K562 (cell line): ENCODE measurements at regions not wholly inside any gene's neighbourhood (a gene's known extent, or its start where the extent isn't known, plus 50 kb on each side); places are given as distances from the start of the nearest gene placed in this dataset.

Experiments
- ATAC-seq: fragments of 200-7000 bp; cut with Tn5 transposase; 3 replicates; pipeline ENCODE4 v1.9.1; 2020; ENCODE audit warnings: moderate library complexity
- BruUV-seq: library from RNA; stranded (reverse); fragments of 400-500 nt; replicated peaks from 2 replicates; lab custom pipeline; 2021; lab: Mats Ljungman, UMichigan
- CTCF ChIA-PET: fragments of 300-600 bp; formaldehyde crosslinking; extraction: SDS; loops from one replicate; lab custom pipeline; 2021; ENCODE audit warnings: low intra/inter-chr PET ratio; lab: Yijun Ruan, JAX
- POLR2A ChIA-PET: fragments of 300-600, 350-650 bp; sonication (Branson Sonifier 250); formaldehyde crosslinking; extraction: SDS; loops from one replicate; lab custom pipeline; 2021; ENCODE audit warnings: antibody characterized with exemption, inconsistent platforms; lab: Yijun Ruan, JAX
- DNase-seq, 4 experiments: peaks; one replicate each; pipeline versions ENCODE4 v3.0.0 to v3.0.0-alpha.2; 2011 to 2018; ENCODE audit warnings: low spot score in 3 of 4, mixed read lengths in 3 of 4; ENCODE audit errors: extremely low read depth in 1 of 4
- FAIRE-seq: peaks from 2 replicates; lab custom pipeline; 2011; peaks lifted over from hg19 to GRCh38; lab: Jason Lieb, UNC
- H2AFZ ChIP-seq: 2 replicates; pipeline ENCODE4 v1.6.0; 2011; ENCODE audit warnings: low read depth, low read length, control low read depth, inconsistent platforms
- H3K27ac ChIP-seq: fragments of 200-600 bp; 3 replicates; pipeline ENCODE4 v1.8.0; 2011; ENCODE audit warnings: low read depth, mild to moderate bottlenecking, control low read depth, inconsistent platforms, low read length, moderate library complexity, mixed read lengths; ENCODE audit errors: extremely low read depth
- H3K27me3 ChIP-seq, 2 experiments: fragments of 300-600 bp in 1 of 2; 2 replicates in 1 of 2; 3 replicates in 1 of 2; pipeline versions ENCODE4 v1.6.0 to v1.8.0; 2011; ENCODE audit warnings: inconsistent platforms in 2 of 2, low read length in 2 of 2, mild to moderate bottlenecking in 1 of 2, mixed read lengths in 1 of 2, moderate library complexity in 1 of 2; ENCODE audit not compliant: control insufficient read depth in 2 of 2, insufficient read depth in 2 of 2
- H3K36me3 ChIP-seq: fragments of 300-600 bp; 3 replicates; pipeline ENCODE4 v1.8.0; 2011; ENCODE audit warnings: mild to moderate bottlenecking, low read length, inconsistent platforms; ENCODE audit not compliant: control insufficient read depth, insufficient read depth
- H3K4me1 ChIP-seq, 2 experiments: fragments of 200-600 bp in 1 of 2; replicated peaks in 1 of 2; 2 replicates in 1 of 2; 3 replicates in 1 of 2; pipeline versions ENCODE4 v1.5.1 to v1.8.0; 2011; ENCODE audit warnings: inconsistent platforms in 2 of 2, low read length in 2 of 2, mild to moderate bottlenecking in 1 of 2, mixed read lengths in 1 of 2, moderate library complexity in 1 of 2; ENCODE audit not compliant: control insufficient read depth in 2 of 2, insufficient read depth in 2 of 2
- H3K4me2 ChIP-seq: 2 replicates; pipeline ENCODE4 v1.6.1; 2011; ENCODE audit warnings: low read length, control low read depth, inconsistent platforms, mixed read lengths; ENCODE audit not compliant: insufficient read depth
- H3K4me3 ChIP-seq: fragments of 200-600 bp; sonication (generic), shearing (Covaris generic); 2 replicates; pipeline ENCODE4 v1.5.1; 2016; ENCODE audit warnings: control low read depth, inconsistent platforms
- H3K79me2 ChIP-seq: fragments of 200-600 bp; 3 replicates; pipeline ENCODE4 v1.8.0; 2011; ENCODE audit warnings: low read length, inconsistent platforms; ENCODE audit not compliant: control insufficient read depth, insufficient read depth
- H3K9ac ChIP-seq, 2 experiments: 2 replicates each; pipeline versions ENCODE4 v1.6.0 to v1.6.1; 2011; ENCODE audit warnings: low read depth in 2 of 2, low read length in 2 of 2, control low read depth in 1 of 2, inconsistent platforms in 1 of 2, mild to moderate bottlenecking in 1 of 2, mixed read lengths in 1 of 2; ENCODE audit not compliant: insufficient read depth in 1 of 2
- H3K9me1 ChIP-seq: one replicate; pipeline ENCODE4 v1.6.0; 2011; ENCODE audit warnings: inconsistent platforms, mild to moderate bottlenecking, low read length, moderate library complexity; ENCODE audit not compliant: control insufficient read depth, insufficient read depth
- H3K9me3 ChIP-seq: replicated peaks from 2 replicates; pipeline ENCODE4 v1.5.1; 2011; ENCODE audit warnings: low read depth, low read length, inconsistent platforms; ENCODE audit not compliant: control insufficient read depth, insufficient read depth
- H4K20me1 ChIP-seq: replicated peaks from 2 replicates; pipeline ENCODE4 v1.6.1; 2011; ENCODE audit warnings: low read length, inconsistent platforms, mixed read lengths; ENCODE audit not compliant: control insufficient read depth, insufficient read depth
- CBFA2T3 ChIP-seq: fragments of 450-650 bp; IDR thresholded peaks from 2 replicates; pipeline ENCODE4 v1.6.1; 2017
- DACH1 ChIP-seq: fragments of 450-650 bp; IDR thresholded peaks from 2 replicates; pipeline ENCODE4 v1.6.1; 2018; ENCODE audit not compliant: partially characterized antibody
- ETS2 ChIP-seq: IDR thresholded peaks from 2 replicates; pipeline ENCODE4 v1.6.1; 2016; ENCODE audit warnings: borderline replicate concordance, missing genetic modification characterization, mild to moderate bottlenecking, moderate library complexity, missing compliant biosample characterization; ENCODE audit not compliant: poor library complexity, severe bottlenecking
- GABPB2 ChIP-seq: fragments of 250-450 bp; sonication (Bioruptor Pico); conservative IDR thresholded peaks from 2 replicates; pipeline ENCODE4 v1.5.1; 2021; ENCODE audit warnings: mild to moderate bottlenecking
- HDAC6 ChIP-seq: IDR thresholded peaks from 2 replicates; pipeline ENCODE4 v1.6.1; 2012; ENCODE audit warnings: low read depth, mild to moderate bottlenecking, control low read depth, inconsistent platforms, low read length, moderate library complexity
- HNRNPUL1 ChIP-seq: fragments of 200-400 bp; formaldehyde crosslinking; IDR thresholded peaks from 2 replicates; pipeline ENCODE4 v1.6.1; 2017; ENCODE audit warnings: low read length
- NR2C2 ChIP-seq, 2 experiments: fragments of 200-800 bp in 1 of 2; sonication (Bioruptor generic) in 1 of 2; sonication (generic) in 1 of 2; formaldehyde crosslinking in 1 of 2; IDR thresholded peaks; 2 replicates each; pipeline versions ENCODE4 v1.6.1 to v1.8.0; 2016 to 2022; ENCODE audit warnings: mild to moderate bottlenecking in 1 of 2, missing compliant biosample characterization in 1 of 2, missing genetic modification characterization in 1 of 2, missing genetic modification reagents in 1 of 2
- SMC3 ChIP-seq: conservative IDR thresholded peaks from 2 replicates; pipeline ENCODE4 v1.6.1; 2011; ENCODE audit warnings: low read depth, low read length, improper control_type of control experiment; ENCODE audit not compliant: insufficient read depth
- SP2 ChIP-seq: IDR thresholded peaks from 2 replicates; pipeline ENCODE4 v1.6.1; 2011; ENCODE audit warnings: mild to moderate bottlenecking, low read depth, low read length, moderate library complexity; ENCODE audit not compliant: poor library complexity, severe bottlenecking; ENCODE audit errors: extremely low read depth
- ZNF561 ChIP-seq: fragments of 450-650 bp; formaldehyde crosslinking; conservative IDR thresholded peaks from 2 replicates; pipeline ENCODE4 v1.4.0; 2020; ENCODE audit warnings: mild to moderate bottlenecking, moderate library complexity
- ZNF696 ChIP-seq: fragments of 250-450 bp; sonication (Bioruptor Pico); conservative IDR thresholded peaks from 2 replicates; pipeline ENCODE4 v1.4.0; 2020; ENCODE audit warnings: mild to moderate bottlenecking, moderate library complexity
- ZNF785 ChIP-seq: fragments of 250-450 bp; sonication (Bioruptor Pico); IDR thresholded peaks from 2 replicates; pipeline ENCODE4 v1.4.0; 2020; ENCODE audit warnings: mild to moderate bottlenecking
- WGBS: fragments of 100-300 bp; shearing (Covaris generic); methylation state at CpG from one replicate; pipeline ENCODE4 v1.1.6; 2016; ENCODE audit warnings: low coverage, mixed read lengths; ENCODE audit not compliant: insufficient coverage; ENCODE audit errors: missing lambda C conversion rate; 5-methylcytosine and 5-hydroxymethylcytosine counted together
- in situ Hi-C: fragments of 300-500 bp; cut with MboI; formaldehyde crosslinking; loops from 4 replicates; pipeline ENCODE4 v1.15.0; 2018; ENCODE audit warnings: inconsistent platforms, mixed read lengths
- intact Hi-C: fragments of 100-400 bp; cut with micrococcal nuclease; formaldehyde crosslinking; loops from 2 replicates; pipeline ENCODE4 v1.14.2; 2022
- TF ChIP-seq, protein P1 (sequence below): sonication (generic); IDR thresholded peaks from 2 replicates; pipeline ENCODE4 v1.6.1; 2016
- TF ChIP-seq, protein P2 (sequence below): fragments of 450-650 bp; formaldehyde crosslinking; IDR thresholded peaks from 2 replicates; pipeline ENCODE4 v1.4.0; 2020; ENCODE audit warnings: mild to moderate bottlenecking, moderate library complexity

DNA sequence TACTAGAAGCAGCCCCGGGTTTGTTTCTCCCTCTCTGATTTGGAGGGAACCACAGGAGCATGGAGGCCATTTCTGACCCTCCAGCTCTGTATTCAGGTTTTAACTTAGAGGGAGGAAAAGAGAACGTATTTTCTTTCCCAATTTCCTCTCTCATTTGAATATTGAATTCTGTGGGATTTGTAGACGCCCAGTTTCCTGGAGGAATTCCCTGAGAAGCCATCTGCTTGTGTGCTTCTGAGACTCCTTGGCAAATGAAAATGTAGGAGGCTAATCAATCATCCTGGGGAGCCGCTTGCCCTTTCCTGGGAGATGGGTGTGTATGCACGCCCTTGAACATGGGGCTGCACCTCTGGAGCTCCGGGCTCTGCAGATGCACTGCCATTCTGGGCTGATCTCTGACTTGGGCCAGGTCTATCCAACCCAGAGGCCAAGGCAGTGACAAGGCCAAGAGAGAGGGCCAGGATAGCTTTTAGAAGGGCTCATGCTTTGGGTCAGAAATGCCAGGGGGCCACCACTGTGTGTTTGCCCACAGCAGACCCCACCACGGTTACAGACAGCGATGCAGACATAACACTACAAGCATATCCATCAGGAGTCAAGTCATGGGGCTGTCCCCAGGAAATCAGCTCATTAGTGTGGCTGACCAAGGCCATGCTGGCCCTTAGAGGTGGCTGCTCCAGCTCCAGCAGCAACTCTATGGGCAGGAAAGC, 174.5 kb downstream of the C5orf15 start:
- H3K4me1 ChIP-seq = no peaks in the 10 kb centered on the region
- no peak overlapping the region for H3K27ac ChIP-seq
- ChIA-PET POLR2A (no interaction called here), CTCF (no interaction called here)
- TF ChIP-seq ETS2 = no peak
- no peak for TF ChIP-seq GABPB2 (CRISPR knock-in tag)
- no peak for TF ChIP-seq ZNF785 (CRISPR knock-in tag)
- H4K20me1 ChIP-seq = no peaks in the 10 kb centered on the region
- ATAC-seq = no peak
- no peak for DNase-seq
- no peak overlapping the region for H3K9ac ChIP-seq
- no TSS peak for BruUV-seq
- no peak overlapping the region for H3K4me2 ChIP-seq
- H3K36me3 ChIP-seq = no peaks in the 10 kb centered on the region
- no peak overlapping the region for H3K4me3 ChIP-seq
- intact Hi-C loops (no loop called here), in situ Hi-C loops (no loop called here)
- H3K79me2 ChIP-seq = no peaks in the 10 kb centered on the region
- no peaks in the 10 kb centered on the region for H3K9me3 ChIP-seq
- no peak overlapping the region for H2AFZ ChIP-seq
- peaks cover 10 to 44% of the 10 kb centered on the region in 2 experiments for H3K27me3 ChIP-seq
- no peaks in the 10 kb centered on the region for H3K9me1 ChIP-seq
- WGBS = 2% methylated on average over 8 of the region's 8 CpGs
- FAIRE-seq = no peak

- no TSS peak for BruUV-seq
- ChIA-PET CTCF (no interaction called here), POLR2A (no interaction called here)
- no peaks in the 10 kb centered on the region for H3K9me1 ChIP-seq
- no peak overlapping the region for H3K9ac ChIP-seq
- H3K79me2 ChIP-seq = no peaks in the 10 kb centered on the region
- DNase-seq (no peak), ATAC-seq (no peak), FAIRE-seq (no peak)
- no peak overlapping the region for H3K27ac ChIP-seq
- H3K9me3 ChIP-seq = no peaks in the 10 kb centered on the region
- H3K4me3 ChIP-seq = no peak overlapping the region
- WGBS = 0% methylated on average over 4 of the region's 4 CpGs
- no peak overlapping the region for H3K4me2 ChIP-seq
- H3K4me1 ChIP-seq = no peaks in the 10 kb centered on the region
- no peaks in the 10 kb centered on the region for H4K20me1 ChIP-seq
- H3K36me3 ChIP-seq = no peaks in the 10 kb centered on the region
- no peak overlapping the region for H2AFZ ChIP-seq
- intact Hi-C loops (no loop called here), in situ Hi-C loops (no loop called here)
- H3K27me3 ChIP-seq = peaks cover 11 to 51% of the 10 kb centered on the region in 2 experiments
- TF ChIP-seq HNRNPUL1 (no peak), ZNF561 (CRISPR knock-in tag) (no peak), SP2 (no peak), NR2C2 (CRISPR knock-in tag; IDR thresholded peaks at IDR 0.05) (no peak), NR2C2 (tag; IDR thresholded peaks at IDR 0.05) (no peak), ZNF696 (CRISPR knock-in tag) (no peak), SMC3 (no peak), CBFA2T3 (no peak), HDAC6 (no peak), DACH1 (no peak)
- TF ChIP-seq, protein P1, sequence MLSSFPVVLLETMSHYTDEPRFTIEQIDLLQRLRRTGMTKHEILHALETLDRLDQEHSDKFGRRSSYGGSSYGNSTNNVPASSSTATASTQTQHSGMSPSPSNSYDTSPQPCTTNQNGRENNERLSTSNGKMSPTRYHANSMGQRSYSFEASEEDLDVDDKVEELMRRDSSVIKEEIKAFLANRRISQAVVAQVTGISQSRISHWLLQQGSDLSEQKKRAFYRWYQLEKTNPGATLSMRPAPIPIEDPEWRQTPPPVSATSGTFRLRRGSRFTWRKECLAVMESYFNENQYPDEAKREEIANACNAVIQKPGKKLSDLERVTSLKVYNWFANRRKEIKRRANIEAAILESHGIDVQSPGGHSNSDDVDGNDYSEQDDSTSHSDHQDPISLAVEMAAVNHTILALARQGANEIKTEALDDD = no peak
- TF ChIP-seq, protein P2, sequence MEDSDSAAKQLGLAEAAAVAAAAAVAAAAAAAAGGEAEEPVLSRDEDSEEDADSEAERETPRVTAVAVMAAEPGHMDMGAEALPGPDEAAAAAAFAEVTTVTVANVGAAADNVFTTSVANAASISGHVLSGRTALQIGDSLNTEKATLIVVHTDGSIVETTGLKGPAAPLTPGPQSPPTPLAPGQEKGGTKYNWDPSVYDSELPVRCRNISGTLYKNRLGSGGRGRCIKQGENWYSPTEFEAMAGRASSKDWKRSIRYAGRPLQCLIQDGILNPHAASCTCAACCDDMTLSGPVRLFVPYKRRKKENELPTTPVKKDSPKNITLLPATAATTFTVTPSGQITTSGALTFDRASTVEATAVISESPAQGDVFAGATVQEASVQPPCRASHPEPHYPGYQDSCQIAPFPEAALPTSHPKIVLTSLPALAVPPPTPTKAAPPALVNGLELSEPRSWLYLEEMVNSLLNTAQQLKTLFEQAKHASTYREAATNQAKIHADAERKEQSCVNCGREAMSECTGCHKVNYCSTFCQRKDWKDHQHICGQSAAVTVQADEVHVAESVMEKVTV (CRISPR knock-in tag) = no peak
Measured at GRCh38 chr5:133792655-133793054, 175.8 kb downstream of the C5orf15 start.
